ENCODE measurements at regions not wholly inside any gene's neighbourhood (a gene's known extent, or its start where the extent isn't known, plus 50 kb on each side); places are given as distances from the start of the nearest gene placed in this dataset.

GRCh38 chr7:68146983-68147382 is 1150.3 kb downstream of the TYW1 start (continued):
- TF ChIP-seq RAD21 (IDR thresholded peaks at IDR 0.05), result no peak
- no peak for TF ChIP-seq EGR1 (IDR thresholded peaks at IDR 0.05; ENCODE audit: low read depth in 2 of 2)
- TF ChIP-seq FOXA1 (IDR thresholded peaks at IDR 0.05), result no peak

GRCh38 chr7:68147614-68148238 is 1151.1 kb downstream of the TYW1 start:
- Histone ChIP-seq H3K9ac (ENCODE audit: low read depth in 1 of 2, low read length in 2 of 2) (no peak overlapping the region), H3K9me3 (ENCODE audit: control insufficient read depth in 4 of 4, low read length in 3 of 4) (peaks cover 5 to 17% (median 13%) of the 10 kb centered on the region in 4 donors), H3K4me3 (ENCODE audit: low read depth in 1 of 3, low read length in 3 of 3) (no peak overlapping the region), H3K27me3 (ENCODE audit: control insufficient read depth in 4 of 4, insufficient read depth in 4 of 4, low read length in 3 of 4) (no peaks in the 10 kb centered on the region), H3K27ac (ENCODE audit: low read depth in 1 of 2, low read length in 2 of 2) (no peak overlapping the region), H3K36me3 (ENCODE audit: control insufficient read depth in 4 of 4, insufficient read depth in 3 of 4, low read depth in 1 of 4, low read length in 3 of 4) (no peaks in the 10 kb centered on the region), H3K4me1 (ENCODE audit: control insufficient read depth in 4 of 4, insufficient read depth in 4 of 4, low read length in 3 of 4) (no peaks in the 10 kb centered on the region)
- TF ChIP-seq YY1 (IDR thresholded peaks at IDR 0.05) (no peak), HNF4A (conservative IDR thresholded peaks at IDR 0.05) (no peak), MAX (IDR thresholded peaks at IDR 0.05) (no peak), RAD21 (IDR thresholded peaks at IDR 0.05) (no peak), CTCF (IDR thresholded peaks at IDR 0.05; ENCODE audit: low read depth, low read length, missing input control) (no peak), ZBTB33 (IDR thresholded peaks at IDR 0.05) (no peak), EGR1 (IDR thresholded peaks at IDR 0.05; ENCODE audit: low read depth in 2 of 2) (no peak), REST (IDR thresholded peaks at IDR 0.05) (no peak), HNF4G (IDR thresholded peaks at IDR 0.05) (no peak), RXRA (IDR thresholded peaks at IDR 0.05) (no peak), GABPA (IDR thresholded peaks at IDR 0.05 in 1 of 2, conservative IDR thresholded peaks at IDR 0.05 in 1 of 2) (no peak), ATF3 (IDR thresholded peaks at IDR 0.05) (no peak), TAF1 (conservative IDR thresholded peaks at IDR 0.05) (no peak), JUND (IDR thresholded peaks at IDR 0.05) (no peak), FOXA2 (IDR thresholded peaks at IDR 0.05) (no peak), NR2F2 (IDR thresholded peaks at IDR 0.05) (no peak), SP1 (IDR thresholded peaks at IDR 0.05) (no peak), FOXA1 (IDR thresholded peaks at IDR 0.05) (no peak)
- DNase-seq (ENCODE audit: low spot score), result no peak
- WGBS, result 68% methylated on average over 3 of the region's 3 CpGs
